NB4 (cell line): ENCODE measurements at regions not wholly inside any gene's neighbourhood (a gene's known extent, or its start where the extent isn't known, plus 50 kb on each side); places are given as distances from the start of the nearest gene placed in this dataset.

Experiments
- CTCF ChIP-seq: IDR thresholded peaks from one replicate; pipeline ENCODE4 v1.5.1; 2012; ENCODE audit warnings: low read depth, low read length
- MYC ChIP-seq: IDR thresholded peaks from 2 replicates; pipeline ENCODE4 v1.6.1; 2011; ENCODE audit warnings: low read depth, low read length
- POLR2A ChIP-seq: IDR thresholded peaks from 2 replicates; pipeline ENCODE4 v1.6.1; 2011; ENCODE audit warnings: mild to moderate bottlenecking; ENCODE audit not compliant: insufficient read length; ENCODE audit errors: extremely low read depth
- TF ChIP-seq, protein P1 (sequence below): IDR thresholded peaks from 2 replicates; pipeline ENCODE4 v1.6.1; 2011; ENCODE audit warnings: low read depth, low read length

GRCh38 chr4:156223985-156224384, 270.3 kb upstream of the CTSO start:
- TF ChIP-seq POLR2A (no peak), CTCF (no peak), MYC (no peak)
- TF ChIP-seq, protein P1, sequence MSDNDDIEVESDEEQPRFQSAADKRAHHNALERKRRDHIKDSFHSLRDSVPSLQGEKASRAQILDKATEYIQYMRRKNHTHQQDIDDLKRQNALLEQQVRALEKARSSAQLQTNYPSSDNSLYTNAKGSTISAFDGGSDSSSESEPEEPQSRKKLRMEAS: no peak
